GM19395 (cell line): ENCODE measurements at regions not wholly inside any gene's neighbourhood (a gene's known extent, or its start where the extent isn't known, plus 50 kb on each side); places are given as distances from the start of the nearest gene placed in this dataset.

Source experiments
- ATAC-seq: cut with Tn5 transposase; IDR thresholded peaks from one replicate; pipeline ENCODE4 v1.9.1; 2021; ENCODE audit warnings: mild to moderate bottlenecking, moderate library complexity; ENCODE audit not compliant: unreplicated experiment

- ATAC-seq = no peak
Observed at GRCh38 chr17:5693821-5694220, 109.5 kb upstream of the NLRP1 start.

GRCh38 chr17:5694551-5694950 lies 110.2 kb upstream of the NLRP1 start:
- no peak for ATAC-seq

DNA sequence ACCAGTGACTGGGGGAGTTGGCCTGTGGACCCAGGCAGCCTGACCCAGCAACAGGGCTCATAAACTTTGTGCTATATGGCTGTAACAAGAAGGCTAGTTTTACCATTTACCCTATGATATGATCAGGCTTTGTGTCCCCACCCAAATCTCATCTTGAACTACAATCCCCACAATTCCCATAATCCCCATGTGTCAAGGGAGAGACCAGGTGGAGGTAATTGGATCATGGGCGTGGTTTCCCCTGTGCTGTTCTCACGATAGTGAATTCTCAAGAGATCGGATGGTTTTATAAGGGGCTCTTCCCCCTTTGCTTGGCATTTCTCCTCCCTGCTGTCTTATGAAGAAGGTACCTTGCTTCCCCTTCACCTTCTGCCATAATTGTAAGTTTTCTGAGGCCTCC lies 111.2 kb upstream of the NLRP1 start:
- no peak for ATAC-seq

- ATAC-seq = no peak
Observed at GRCh38 chr17:5698959-5699358, 114.7 kb upstream of the NLRP1 start.

DNA sequence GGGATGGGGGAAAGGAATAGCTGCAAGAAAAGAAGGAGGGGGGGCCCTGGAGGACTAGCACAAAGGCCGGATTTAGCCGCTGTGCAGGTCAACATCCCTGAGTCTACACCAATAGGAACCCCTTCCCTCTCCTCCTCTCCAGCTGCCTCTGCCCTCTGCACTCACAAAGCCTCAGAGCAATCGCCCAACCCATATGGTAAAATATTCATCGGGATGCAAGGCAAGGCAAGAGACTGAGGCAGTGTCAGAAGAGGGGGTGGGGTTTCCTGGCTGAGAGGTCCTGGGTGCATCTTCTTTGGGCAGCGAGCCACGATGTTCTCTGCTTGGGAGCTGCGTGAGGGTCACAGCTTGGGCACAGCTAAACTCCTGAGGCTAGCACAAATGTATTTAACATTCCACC lies 115.5 kb upstream of the NLRP1 start:
- no peak for ATAC-seq

DNA sequence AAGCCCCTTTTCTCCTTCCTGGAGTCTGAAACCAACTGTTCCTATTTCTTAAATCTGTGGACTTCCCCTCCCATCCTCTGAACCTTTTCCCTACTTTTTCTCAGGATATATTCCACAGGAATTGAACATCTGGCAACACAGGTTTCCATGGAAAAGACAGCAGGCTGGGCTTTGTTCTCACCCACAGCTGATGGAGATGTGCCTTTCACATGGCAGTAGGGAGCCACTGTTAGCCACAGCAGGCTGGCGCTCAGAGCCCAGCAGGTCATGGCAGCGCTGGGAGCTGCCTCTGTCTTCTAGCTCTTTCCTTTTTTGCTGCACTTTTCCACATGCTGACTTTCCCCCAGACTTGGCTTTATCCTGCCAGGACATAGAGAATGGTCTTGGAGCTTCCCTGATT lies 116.4 kb upstream of the NLRP1 start:
- ATAC-seq = no peak

- ATAC-seq = no peak
Observed at GRCh38 chr17:5701381-5701780, 117.1 kb upstream of the NLRP1 start.

DNA sequence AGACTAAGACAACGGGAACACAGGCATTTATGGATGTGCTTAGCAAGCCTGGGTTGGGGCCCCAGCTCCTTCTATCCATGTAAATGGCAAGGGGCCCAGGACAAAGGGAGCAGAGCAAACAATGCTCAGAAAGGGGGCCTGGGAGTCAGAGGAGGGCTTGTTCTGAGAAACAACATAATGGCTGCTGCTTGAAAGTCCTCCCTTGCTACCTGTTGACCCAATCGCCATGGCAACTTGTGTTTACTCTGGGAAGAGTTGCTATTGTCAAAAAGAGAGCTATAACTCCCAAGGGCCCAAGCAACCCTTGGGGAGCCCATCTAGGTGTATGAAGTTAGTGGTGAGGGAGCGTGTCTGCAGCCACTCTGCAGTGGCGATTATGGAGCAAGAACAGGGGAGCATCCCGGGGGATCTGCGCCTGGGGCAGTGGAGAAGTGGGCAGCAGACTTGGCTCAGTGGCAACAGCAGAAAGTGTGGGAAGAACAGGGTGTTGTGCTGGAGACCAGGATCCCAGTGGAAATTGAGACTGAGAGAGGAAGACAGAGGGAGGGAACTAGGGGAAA lies 118.7 kb upstream of the NLRP1 start:
- ATAC-seq = no peak

DNA sequence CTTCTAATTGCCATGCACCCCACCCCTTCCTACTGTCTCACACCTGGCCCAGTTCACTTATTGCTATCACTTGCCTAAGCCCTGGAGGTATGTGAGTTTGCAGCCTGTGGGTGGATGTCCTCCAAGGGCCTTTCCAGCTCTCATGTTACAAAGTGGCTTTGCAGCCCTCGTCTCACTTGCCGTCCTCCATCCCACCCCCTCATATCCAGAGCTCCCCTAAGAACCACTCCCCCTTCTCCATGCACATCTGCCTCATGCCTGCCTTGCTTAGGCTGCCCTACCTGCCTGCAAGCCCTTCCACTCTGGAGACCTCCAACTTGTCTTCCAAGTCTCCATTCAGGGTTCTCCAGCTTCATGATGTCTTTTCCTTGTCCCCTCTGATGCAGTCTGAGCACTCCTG lies 119.4 kb upstream of the NLRP1 start:
- no peak for ATAC-seq

DNA sequence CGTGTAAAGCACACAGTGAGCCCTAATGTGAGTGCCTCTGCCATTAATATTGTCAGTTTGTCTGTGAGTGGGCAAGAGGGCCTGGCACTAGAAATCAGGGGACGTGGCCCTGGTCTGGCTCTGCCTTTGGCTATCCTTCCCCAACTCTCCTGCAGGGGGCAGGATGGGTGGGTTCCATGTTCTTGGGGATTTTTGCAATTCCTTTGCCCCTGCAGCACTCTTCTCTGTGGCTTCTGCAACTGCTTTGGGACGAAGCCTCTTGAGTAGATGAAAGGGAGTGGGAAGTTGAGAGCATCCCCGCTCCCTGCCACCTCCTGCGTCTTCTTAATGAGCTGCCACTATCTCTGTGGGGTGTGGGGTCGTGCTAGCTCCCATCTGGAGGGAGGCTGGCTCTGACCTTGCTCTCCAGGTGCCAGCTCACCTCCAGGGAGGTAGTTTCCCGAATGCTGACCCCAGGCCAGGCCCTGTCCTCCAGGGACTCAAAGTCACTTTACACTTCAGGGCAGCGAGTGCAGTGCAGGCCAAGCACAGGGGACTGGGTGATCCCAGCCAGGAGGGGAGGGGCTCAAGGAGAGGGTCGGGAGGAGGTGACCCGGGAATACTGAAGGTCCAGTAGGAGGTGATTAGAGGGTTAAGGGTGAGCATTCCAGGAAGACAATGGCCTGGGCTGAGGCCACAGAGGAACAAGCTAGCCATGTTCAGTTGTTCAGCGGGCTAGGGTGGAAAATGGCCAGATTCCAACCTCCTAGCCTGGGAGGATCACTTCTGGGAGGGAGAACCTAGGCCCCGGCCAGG lies 121.0 kb upstream of the NLRP1 start:
- ATAC-seq = no peak

GRCh38 chr17:5705876-5706576 lies 121.7 kb upstream of the NLRP1 start:
- ATAC-seq = no peak

- no peak for ATAC-seq
Observed at GRCh38 chr17:5706577-5707210, 122.4 kb upstream of the NLRP1 start.

DNA sequence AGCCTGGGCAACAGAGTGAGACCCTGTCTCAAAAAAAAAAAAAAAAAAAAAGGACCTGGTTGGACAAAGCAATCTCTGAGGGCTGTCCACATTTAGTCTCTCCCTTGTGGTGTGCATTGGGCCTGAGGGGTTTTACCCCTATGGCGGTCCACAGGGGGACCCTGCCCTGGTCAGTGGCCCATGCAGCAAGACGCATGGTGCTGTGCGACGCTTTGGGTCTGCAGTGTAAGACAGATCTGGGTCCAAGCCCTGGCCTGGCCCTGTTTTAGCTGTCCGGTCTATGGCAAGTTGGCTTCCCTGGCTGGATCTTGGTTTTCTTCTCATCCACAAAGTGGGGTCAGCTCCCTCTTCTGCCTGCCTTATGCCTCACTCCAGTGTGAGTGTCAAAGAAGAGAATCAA lies 123.2 kb upstream of the NLRP1 start:
- no peak for ATAC-seq

GRCh38 chr17:5708344-5708743 lies 124.0 kb upstream of the NLRP1 start:
- no peak for ATAC-seq

DNA sequence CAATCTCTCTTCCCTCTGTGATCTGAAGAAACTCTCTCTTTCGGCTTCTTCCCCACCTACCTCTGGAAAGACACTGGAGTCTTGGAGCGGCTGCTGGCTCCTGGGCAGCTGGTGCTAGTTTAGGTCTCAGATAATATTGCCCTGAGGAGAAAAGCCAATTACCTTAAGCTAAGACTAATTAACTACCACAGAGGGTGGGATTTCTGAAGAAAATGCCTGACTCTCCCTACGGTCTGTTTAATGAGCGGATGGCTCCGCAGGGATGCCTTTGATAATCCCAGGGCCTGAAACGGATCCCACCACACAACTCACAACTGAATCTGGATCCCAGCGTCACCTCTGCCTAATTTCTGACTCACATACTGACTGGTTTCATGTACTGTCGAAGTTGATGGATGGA lies 127.0 kb upstream of the NLRP1 start:
- ATAC-seq = no peak

DNA sequence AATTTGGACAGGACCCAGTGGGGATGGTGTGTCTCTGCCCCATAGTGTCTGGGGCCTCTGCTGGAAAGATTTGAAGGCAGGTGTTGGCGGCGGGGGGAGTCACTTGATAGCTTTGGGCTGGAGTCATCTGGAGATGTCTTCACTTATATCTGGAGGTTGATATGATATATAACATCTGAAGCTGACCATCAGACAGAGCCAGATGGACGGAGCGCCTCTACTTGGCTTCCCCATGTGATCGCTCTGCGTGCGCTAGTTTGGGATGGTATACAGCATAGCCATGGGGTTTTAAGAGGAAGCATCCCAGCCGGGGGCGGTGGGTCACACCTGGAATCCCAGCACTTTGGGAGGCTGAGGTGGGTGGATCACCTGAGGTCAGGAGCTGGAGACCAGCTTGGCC lies 130.7 kb upstream of the NLRP1 start:
- ATAC-seq = no peak

- ATAC-seq = no peak
Observed at GRCh38 chr17:5715478-5715877, 131.2 kb upstream of the NLRP1 start.

GRCh38 chr17:5718726-5719125 lies 134.4 kb upstream of the NLRP1 start:
- no peak for ATAC-seq

DNA sequence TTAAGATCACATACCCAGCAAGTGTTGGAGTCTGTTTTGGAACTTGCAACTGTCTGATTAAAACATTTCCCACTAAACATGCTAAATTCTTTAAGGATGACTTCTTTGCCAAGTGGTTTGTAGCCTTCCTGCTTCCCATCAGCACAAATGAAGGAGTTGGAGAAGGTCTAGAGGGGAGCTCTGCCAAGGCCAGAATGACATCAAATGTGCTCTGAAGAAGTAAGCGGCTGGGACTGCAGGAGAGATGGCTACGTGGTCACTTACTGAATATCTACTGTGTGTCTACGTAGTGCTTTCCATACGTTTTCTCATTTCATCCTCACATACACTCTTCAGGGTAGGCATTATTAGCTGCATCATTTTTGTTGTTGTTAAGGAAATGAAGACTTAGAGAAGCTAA lies 135.7 kb upstream of the NLRP1 start:
- ATAC-seq = no peak

GRCh38 chr17:5730373-5730772 lies 146.1 kb upstream of the NLRP1 start:
- ATAC-seq = no peak

DNA sequence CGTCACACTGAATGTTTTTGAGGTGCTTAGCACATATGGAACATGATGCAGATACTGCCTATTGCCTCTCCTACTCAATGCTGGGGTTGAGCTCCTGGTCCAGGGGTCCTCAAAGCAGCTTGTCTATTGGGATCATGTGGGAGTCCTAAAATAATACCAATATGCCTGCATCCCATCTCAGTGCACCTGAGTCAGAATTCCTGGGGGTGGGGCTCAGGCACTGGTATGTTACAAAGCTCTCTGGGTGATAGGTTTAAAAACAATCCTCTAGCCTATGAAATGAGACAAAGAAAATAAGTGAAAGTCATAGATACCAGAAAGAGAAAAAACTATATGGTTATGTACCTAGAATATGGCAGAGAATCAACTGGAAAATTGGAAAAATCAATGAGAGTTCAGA lies 156.6 kb upstream of the NLRP1 start:
- ATAC-seq = no peak

DNA sequence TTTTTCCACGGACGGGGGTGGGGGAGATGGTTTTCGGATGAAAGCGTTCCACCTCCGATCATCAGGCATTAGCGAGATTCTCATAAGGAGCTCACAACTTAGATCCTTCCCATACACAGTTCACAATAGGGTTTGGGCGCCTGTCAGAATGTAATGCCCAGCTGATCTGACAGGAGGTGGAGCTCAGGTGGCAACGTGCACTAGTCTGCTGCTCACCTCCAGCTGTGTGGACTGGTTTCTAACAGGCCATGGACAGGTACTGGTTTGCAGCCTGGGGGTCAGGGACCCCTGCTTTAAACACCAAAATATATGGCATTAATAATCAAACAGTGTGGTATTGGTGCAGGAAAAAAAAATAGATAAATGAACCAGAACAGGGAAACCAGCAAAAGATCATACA lies 157.5 kb upstream of the NLRP1 start:
- ATAC-seq = no peak
